Brain microvascular endothelial cell (primary cell): ENCODE measurements at regions not wholly inside any gene's neighbourhood (a gene's known extent, or its start where the extent isn't known, plus 50 kb on each side); places are given as distances from the start of the nearest gene placed in this dataset.

ENCODE experiments used
- DNase-seq: peaks from one replicate; pipeline ENCODE4 v3.0.0-alpha.2; 2020
- H3K27ac ChIP-seq: fragments of 250-450 bp; sonication (Bioruptor Pico); 2 replicates; pipeline ENCODE4 v1.5.1; 2020; ENCODE audit warnings: mild to moderate bottlenecking, moderate library complexity
- H3K27me3 ChIP-seq: fragments of 250-450 bp; sonication (Bioruptor Pico); replicated peaks from 2 replicates; pipeline ENCODE4 v1.5.1; 2020; ENCODE audit warnings: mild to moderate bottlenecking
- H3K36me3 ChIP-seq: fragments of 250-450 bp; sonication (Bioruptor Pico); replicated peaks from 2 replicates; pipeline ENCODE4 v1.5.1; 2020; ENCODE audit warnings: mild to moderate bottlenecking
- H3K4me3 ChIP-seq: 2 replicates; pipeline ENCODE4 v1.5.1; 2011; ENCODE audit warnings: low read depth, mild to moderate bottlenecking, control low read depth, low read length, moderate library complexity
- in situ Hi-C: cut with HindIII; loops from 2 replicates; pipeline ENCODE4 v1.10.0; 2017; ENCODE audit warnings: low sequenced_read_pairs, low pct_ligation_motif_present
- TF ChIP-seq, protein P1 (sequence below): IDR thresholded peaks from 2 replicates; pipeline ENCODE4 v1.5.1; 2011; ENCODE audit warnings: low read depth, mild to moderate bottlenecking, moderate library complexity, low read length, control low read depth, inconsistent platforms; ENCODE audit errors: missing control alignments

DNA sequence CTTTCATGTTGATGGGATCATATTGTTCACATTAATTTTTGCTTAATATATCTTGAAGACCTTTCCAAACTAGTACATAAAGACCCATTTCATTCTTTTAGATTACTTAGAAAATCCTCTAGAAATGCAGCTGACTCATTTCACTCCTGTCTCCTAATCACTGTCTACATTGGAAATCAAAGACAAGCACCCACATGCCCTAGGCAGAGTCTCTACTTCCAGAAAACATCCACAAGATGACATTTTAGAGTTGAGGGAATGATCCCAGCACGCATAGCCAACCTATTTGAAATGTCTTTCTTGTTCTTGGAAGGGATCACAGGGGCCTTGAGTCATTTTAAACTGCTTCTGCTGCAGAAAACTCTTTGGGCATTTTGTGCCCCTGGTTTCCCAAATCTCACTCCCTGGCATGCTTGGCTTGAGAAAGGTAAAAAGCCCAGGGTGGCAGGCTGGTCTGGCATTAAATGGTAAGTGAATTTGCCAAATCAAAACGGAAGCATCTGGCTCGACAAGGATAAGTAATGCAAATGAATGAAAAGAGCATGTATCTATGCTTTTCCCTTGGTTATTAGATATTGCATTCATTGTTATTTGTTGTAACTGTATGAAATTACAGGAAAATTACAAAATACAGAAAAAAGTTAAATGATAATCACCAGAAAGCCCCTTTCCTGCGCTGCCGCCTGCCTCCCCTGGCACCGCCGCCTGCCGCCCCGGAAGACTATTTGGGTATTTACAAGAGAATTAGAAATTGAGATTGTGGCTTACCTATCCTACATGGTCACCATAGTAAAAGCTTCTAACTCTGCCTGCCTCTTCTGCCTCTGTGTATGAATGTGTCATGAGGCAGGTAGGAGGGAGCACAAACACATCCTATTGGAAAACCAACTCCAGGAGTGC lies 225.3 kb downstream of the PTEN start:
- no peak for DNase-seq
- Histone ChIP-seq H3K4me3 (no peak overlapping the region), H3K27me3 (no peaks in the 10 kb centered on the region), H3K27ac (no peak overlapping the region), H3K36me3 (no peaks in the 10 kb centered on the region)
- in situ Hi-C loops = no loop called here
- TF ChIP-seq, protein P1, sequence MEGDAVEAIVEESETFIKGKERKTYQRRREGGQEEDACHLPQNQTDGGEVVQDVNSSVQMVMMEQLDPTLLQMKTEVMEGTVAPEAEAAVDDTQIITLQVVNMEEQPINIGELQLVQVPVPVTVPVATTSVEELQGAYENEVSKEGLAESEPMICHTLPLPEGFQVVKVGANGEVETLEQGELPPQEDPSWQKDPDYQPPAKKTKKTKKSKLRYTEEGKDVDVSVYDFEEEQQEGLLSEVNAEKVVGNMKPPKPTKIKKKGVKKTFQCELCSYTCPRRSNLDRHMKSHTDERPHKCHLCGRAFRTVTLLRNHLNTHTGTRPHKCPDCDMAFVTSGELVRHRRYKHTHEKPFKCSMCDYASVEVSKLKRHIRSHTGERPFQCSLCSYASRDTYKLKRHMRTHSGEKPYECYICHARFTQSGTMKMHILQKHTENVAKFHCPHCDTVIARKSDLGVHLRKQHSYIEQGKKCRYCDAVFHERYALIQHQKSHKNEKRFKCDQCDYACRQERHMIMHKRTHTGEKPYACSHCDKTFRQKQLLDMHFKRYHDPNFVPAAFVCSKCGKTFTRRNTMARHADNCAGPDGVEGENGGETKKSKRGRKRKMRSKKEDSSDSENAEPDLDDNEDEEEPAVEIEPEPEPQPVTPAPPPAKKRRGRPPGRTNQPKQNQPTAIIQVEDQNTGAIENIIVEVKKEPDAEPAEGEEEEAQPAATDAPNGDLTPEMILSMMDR = no peak

DNA sequence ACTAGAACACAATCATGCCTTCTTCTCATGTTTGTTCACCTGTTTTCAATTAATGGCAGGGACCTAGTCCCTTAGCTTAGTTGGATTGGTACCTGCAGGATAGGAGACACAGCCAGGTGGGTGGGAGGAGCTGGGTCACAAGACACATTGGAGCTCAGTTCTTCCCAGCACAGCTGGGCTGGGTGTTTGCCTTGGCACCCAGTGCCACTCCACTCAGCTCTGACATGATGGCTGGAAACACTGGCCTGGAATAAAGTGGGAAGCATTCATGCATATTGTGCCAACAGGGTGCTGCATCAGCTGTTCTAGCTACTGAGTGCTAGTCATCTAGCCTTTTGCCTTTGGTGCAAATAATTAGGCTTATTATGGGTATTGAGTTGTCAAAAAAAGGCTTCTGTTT lies 226.1 kb downstream of the PTEN start:
- TF ChIP-seq, protein P1 = no peak
- no peaks in the 10 kb centered on the region for H3K36me3 ChIP-seq
- no peak for DNase-seq
- no peak overlapping the region for H3K27ac ChIP-seq
- in situ Hi-C loops = no loop called here
- no peak overlapping the region for H3K4me3 ChIP-seq
- H3K27me3 ChIP-seq = no peaks in the 10 kb centered on the region

DNA sequence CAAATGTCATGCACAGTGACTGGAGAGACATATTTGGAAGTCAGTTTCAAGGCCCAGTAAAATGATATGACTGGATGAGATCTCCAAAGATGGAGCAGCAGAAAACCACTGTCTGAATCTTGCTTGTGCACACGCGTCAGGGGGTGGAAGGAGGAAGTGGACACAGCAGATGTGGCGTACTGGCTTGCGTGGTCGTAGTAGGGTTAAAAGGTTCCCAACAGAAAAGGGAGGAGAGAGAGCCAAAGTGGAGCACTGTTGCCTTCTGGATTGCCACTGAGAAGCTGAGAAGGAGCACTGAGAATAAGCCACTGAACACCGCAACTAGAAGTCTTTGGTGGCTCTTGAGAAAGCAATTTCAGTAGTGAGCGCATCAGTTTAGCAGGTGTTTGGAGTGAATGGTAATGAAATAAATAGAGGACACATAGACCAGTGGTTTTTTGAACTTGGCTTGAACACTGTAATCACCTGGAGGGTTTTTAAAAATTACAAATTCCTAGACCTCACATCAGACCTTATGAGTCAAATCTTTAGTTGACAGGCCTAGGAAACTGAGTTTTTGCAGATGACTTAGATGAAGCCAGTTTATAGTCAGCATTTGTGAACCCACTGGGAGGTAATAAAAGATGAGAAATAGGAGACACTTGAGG lies 227.3 kb downstream of the PTEN start:
- Histone ChIP-seq H3K36me3 (no peaks in the 10 kb centered on the region), H3K4me3 (no peak overlapping the region)

DNA sequence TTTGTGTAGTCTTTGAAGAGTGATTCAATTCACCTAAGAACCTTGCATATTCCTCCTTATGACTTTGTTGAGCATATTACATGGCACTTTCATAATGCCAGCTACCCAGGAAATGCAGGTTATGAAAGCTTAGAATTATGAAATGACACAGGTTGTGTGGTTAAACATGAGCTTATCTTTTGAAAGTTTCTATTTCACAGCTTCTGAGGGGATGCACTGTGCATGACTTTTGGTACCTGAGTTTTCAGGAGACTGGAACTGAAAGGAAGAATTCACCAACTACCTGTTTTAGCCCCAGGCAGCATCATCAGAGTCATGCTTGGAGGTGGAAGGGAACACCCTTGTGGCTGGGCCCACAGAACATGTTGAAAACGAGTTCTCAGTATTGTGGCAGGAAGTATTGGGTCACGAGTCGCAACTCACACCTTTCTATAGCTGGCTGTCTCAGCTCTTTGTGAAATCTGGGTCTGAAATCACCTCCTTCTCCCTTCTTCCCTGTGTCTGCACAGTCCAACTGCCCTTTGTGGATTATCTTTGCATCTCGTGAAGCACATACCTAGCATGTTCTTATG lies 228.2 kb downstream of the PTEN start:
- DNase-seq = no peak
- in situ Hi-C loops = no loop called here
- Histone ChIP-seq H3K27ac (no peak overlapping the region), H3K36me3 (no peaks in the 10 kb centered on the region), H3K4me3 (no peak overlapping the region), H3K27me3 (no peaks in the 10 kb centered on the region)
- TF ChIP-seq, protein P1 = no peak

More for the DNA sequence above, 227.3 kb downstream of the PTEN start:
- TF ChIP-seq, protein P1 = no peak
- Histone ChIP-seq H3K27me3 (no peaks in the 10 kb centered on the region), H3K27ac (no peak overlapping the region)
- DNase-seq = no peak
- in situ Hi-C loops = no loop called here

DNA sequence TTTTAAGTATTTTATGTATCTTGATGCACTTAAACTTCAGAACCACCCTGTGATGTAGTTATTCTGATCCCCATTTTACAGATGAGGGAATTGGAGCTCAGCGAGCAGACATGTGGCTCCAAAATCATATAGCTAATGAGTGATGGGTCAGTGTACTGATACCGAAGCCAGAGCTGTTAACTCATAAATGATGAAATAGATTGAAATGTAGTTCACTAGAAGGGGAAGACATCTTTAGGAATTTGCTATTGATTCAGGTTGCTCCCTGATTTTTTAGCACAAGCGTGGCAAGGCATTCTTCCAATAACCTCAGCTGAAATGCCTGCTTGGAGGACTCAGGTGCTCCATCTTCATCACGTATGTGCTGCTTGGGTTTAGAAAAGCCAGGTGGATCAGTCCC lies 228.8 kb downstream of the PTEN start:
- no peaks in the 10 kb centered on the region for H3K36me3 ChIP-seq
- no peaks in the 10 kb centered on the region for H3K27me3 ChIP-seq
- no peak overlapping the region for H3K4me3 ChIP-seq
- TF ChIP-seq, protein P1 = no peak
- DNase-seq = no peak
- in situ Hi-C loops = no loop called here
- no peak overlapping the region for H3K27ac ChIP-seq
